Fibroblast of lung (primary cell): ENCODE measurements at regions not wholly inside any gene's neighbourhood (a gene's known extent, or its start where the extent isn't known, plus 50 kb on each side); places are given as distances from the start of the nearest gene placed in this dataset.

ENCODE experiments used
- CTCF ChIP-seq, 2 donors: IDR thresholded peaks in 1 of 2; conservative IDR thresholded peaks in 1 of 2; 1 replicate in 1 of 2; 2 replicates in 1 of 2; pipeline ENCODE4 v1.5.1; 2011 to 2012; ENCODE audit warnings: low read length in 2 of 2, control low read depth in 1 of 2, inconsistent platforms in 1 of 2, low read depth in 1 of 2, mild to moderate bottlenecking in 1 of 2
- EZH2 ChIP-seq: IDR thresholded peaks from 2 replicates; pipeline ENCODE4 v1.5.1; 2012; ENCODE audit warnings: low read length, control low read depth, mild to moderate bottlenecking; ENCODE audit errors: missing control alignments

GRCh38 chr7:119737390-119737789 lies 535.6 kb upstream of the KCND2 start:
- TF ChIP-seq EZH2 (no peak), CTCF (conservative IDR thresholded peaks at IDR 0.05 in 1 of 2, IDR thresholded peaks at IDR 0.05 in 1 of 2; ENCODE audit: low read depth in 1 of 2, low read length in 2 of 2) (no peak)
